Endothelial cell of umbilical vein (primary cell): ENCODE measurements at regions not wholly inside any gene's neighbourhood (a gene's known extent, or its start where the extent isn't known, plus 50 kb on each side); places are given as distances from the start of the nearest gene placed in this dataset.
A peak's percentile ranks its signal among the peaks of the same experiment; 100 is the strongest.
"Not testable (repeated sequence)": the region's sequence is repeated elsewhere in the genome, so short reads cannot be mapped to it uniquely, and the experiment has no call there.

Source experiments
- BruUV-seq: library from RNA; stranded (reverse); fragments of 400-500 nt; replicated peaks from 2 replicates; lab custom pipeline; 2021; lab: Mats Ljungman, UMichigan
- CTCF ChIA-PET: fragments of 300-600, 350-600 bp; sonication (Branson Sonifier 250); formaldehyde crosslinking; loops from one replicate; lab custom pipeline; 2021; ENCODE audit warnings: antibody characterized with exemption, inconsistent platforms; lab: Charles Lee
- POLR2A ChIA-PET: fragments of 300-600, 350-600 bp; sonication (Branson Sonifier 250); formaldehyde crosslinking; loops from one replicate; lab custom pipeline; 2021; ENCODE audit warnings: antibody characterized with exemption, inconsistent platforms; lab: Charles Lee
- DNase-seq: peaks from one replicate; pipeline ENCODE4 v3.0.0-alpha.2; 2011; ENCODE audit warnings: low read depth, low spot score
- FAIRE-seq: peaks from 2 replicates; lab custom pipeline; 2011; peaks lifted over from hg19 to GRCh38; lab: Jason Lieb, UNC
- H2AFZ ChIP-seq: 2 replicates; pipeline ENCODE4 v1.6.0; 2012; ENCODE audit warnings: low read depth, low read length, control low read depth, inconsistent platforms
- H3K27ac ChIP-seq: 2 replicates; pipeline ENCODE4 v1.5.1; 2011; ENCODE audit warnings: low read depth, mild to moderate bottlenecking, control low read depth, low read length, moderate library complexity; ENCODE audit not compliant: insufficient read depth
- H3K27me3 ChIP-seq, 2 experiments: 2 replicates each; pipeline versions ENCODE4 v1.6.0 to v1.6.1; 2011; ENCODE audit warnings: low read length in 2 of 2, mixed read lengths in 1 of 2; ENCODE audit not compliant: control insufficient read depth in 2 of 2, insufficient read depth in 2 of 2
- H3K36me3 ChIP-seq, 2 experiments: 2 replicates in 1 of 2; 3 replicates in 1 of 2; pipeline ENCODE4 v1.5.1; 2011; ENCODE audit warnings: low read length in 2 of 2, mild to moderate bottlenecking in 1 of 2, moderate library complexity in 1 of 2; ENCODE audit not compliant: control insufficient read depth in 2 of 2, insufficient read depth in 2 of 2; ENCODE audit errors: extremely low read depth in 1 of 2
- H3K4me1 ChIP-seq: 3 replicates; pipeline ENCODE4 v1.5.1; 2011; ENCODE audit warnings: mild to moderate bottlenecking, low read length; ENCODE audit not compliant: control insufficient read depth, insufficient read depth; ENCODE audit errors: extremely low read depth
- H3K4me2 ChIP-seq: 2 replicates; pipeline ENCODE4 v1.6.1; 2011; ENCODE audit warnings: low read length, control low read depth, mixed read lengths; ENCODE audit not compliant: insufficient read depth
- H3K4me3 ChIP-seq, 3 experiments: fragments of 200-600 bp in 1 of 3; sonication (generic), shearing (Covaris generic) in 1 of 3; replicated peaks in 1 of 3; 2 replicates each; pipeline ENCODE4 v1.5.1; 2011 to 2016; ENCODE audit warnings: control low read depth in 3 of 3, low read length in 3 of 3, mild to moderate bottlenecking in 2 of 3, inconsistent platforms in 1 of 3, low read depth in 1 of 3, moderate library complexity in 1 of 3; ENCODE audit not compliant: insufficient read depth in 1 of 3
- H3K79me2 ChIP-seq: 2 replicates; pipeline ENCODE4 v1.6.0; 2012; ENCODE audit warnings: low read length, inconsistent platforms; ENCODE audit not compliant: control insufficient read depth, insufficient read depth
- H3K9ac ChIP-seq: replicated peaks from 2 replicates; pipeline ENCODE3; 2011; ENCODE audit warnings: low read length, control low read depth; ENCODE audit not compliant: insufficient read depth; ENCODE audit errors: extremely low read depth
- H3K9me1 ChIP-seq: replicated peaks from 3 replicates; pipeline ENCODE4 v1.6.0; 2011; ENCODE audit warnings: mild to moderate bottlenecking, low read length; ENCODE audit not compliant: control insufficient read depth, insufficient read depth; ENCODE audit errors: extremely low read depth
- H3K9me3 ChIP-seq: replicated peaks from 2 replicates; pipeline ENCODE4 v1.5.1; 2012; ENCODE audit warnings: low read length, inconsistent platforms; ENCODE audit not compliant: control insufficient read depth, insufficient read depth
- H4K20me1 ChIP-seq: replicated peaks from 2 replicates; pipeline ENCODE3; 2011; ENCODE audit warnings: mild to moderate bottlenecking, low read length; ENCODE audit not compliant: control insufficient read depth, insufficient read depth; ENCODE audit errors: extremely low read depth
- GATA2 ChIP-seq: IDR thresholded peaks from 2 replicates; pipeline ENCODE4 v1.7.0; 2011; ENCODE audit warnings: low read depth, mild to moderate bottlenecking, moderate library complexity, mixed read lengths, low read length; ENCODE audit not compliant: insufficient read length, insufficient read depth
- JUN ChIP-seq: IDR thresholded peaks from 2 replicates; pipeline ENCODE4 v1.6.1; 2011; ENCODE audit warnings: borderline replicate concordance, low read depth; ENCODE audit not compliant: insufficient read length, insufficient read depth
- POLR2AphosphoS5 ChIP-seq: IDR thresholded peaks from 2 replicates; pipeline ENCODE4 v1.6.1; 2012; ENCODE audit warnings: low read depth, mild to moderate bottlenecking, control low read depth, low read length, moderate library complexity; ENCODE audit not compliant: insufficient read depth
- dilution Hi-C: fragments of 300-500 bp; cut with MboI; formaldehyde crosslinking; loops from one replicate; pipeline ENCODE4 v1.15.0; 2019; ENCODE audit warnings: low sequenced_read_pairs; ENCODE audit not compliant: extremely low pct_ligation_motif_present
- intact Hi-C: fragments of 100-400 bp; cut with micrococcal nuclease; formaldehyde crosslinking; loops from one replicate; pipeline ENCODE4 v1.10.0; 2022

DNA sequence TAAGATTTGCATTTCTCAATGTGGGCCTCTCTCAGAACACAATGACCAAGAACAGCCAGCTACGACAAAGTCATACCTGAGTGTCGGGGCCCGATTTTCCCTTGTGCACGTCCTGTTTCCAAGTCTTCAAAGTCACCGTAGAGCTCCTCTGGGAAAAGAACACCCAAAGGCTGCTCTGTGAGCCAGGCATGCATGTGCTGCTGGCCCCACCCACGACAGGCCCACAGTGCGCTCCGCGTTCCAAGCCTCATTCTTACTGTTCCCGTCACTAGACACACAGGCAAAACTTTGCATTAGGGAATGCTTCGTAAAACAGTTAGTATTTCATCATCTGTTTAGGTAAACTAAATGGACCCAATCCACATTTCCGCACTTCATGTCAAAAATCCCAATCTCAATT is 1905.1 kb downstream of the FOXD4L5 start:
- H3K9me1 ChIP-seq, H3K4me2 ChIP-seq, H3K9ac ChIP-seq, H3K27ac ChIP-seq, H3K79me2 ChIP-seq, H3K9me3 ChIP-seq, DNase-seq, dilution Hi-C loops, H3K27me3 ChIP-seq, FAIRE-seq, BruUV-seq, POLR2A ChIA-PET, H4K20me1 ChIP-seq, H3K36me3 ChIP-seq, intact Hi-C loops, H3K4me3 ChIP-seq, H3K4me1 ChIP-seq, CTCF ChIA-PET, H2AFZ ChIP-seq: not testable (repeated sequence)

GRCh38 chr9:63354219-63354618 is 1930.8 kb downstream of the FOXD4L5 start:
- H3K36me3 ChIP-seq, H4K20me1 ChIP-seq, H3K9ac ChIP-seq, H3K9me3 ChIP-seq, H3K4me1 ChIP-seq, FAIRE-seq, dilution Hi-C loops, BruUV-seq, H3K79me2 ChIP-seq, intact Hi-C loops, H2AFZ ChIP-seq, POLR2A ChIA-PET, H3K27ac ChIP-seq, H3K9me1 ChIP-seq, H3K4me3 ChIP-seq, H3K4me2 ChIP-seq, H3K27me3 ChIP-seq, CTCF ChIA-PET: not testable (repeated sequence)
- peak; percentile 0 for DNase-seq

GRCh38 chr9:63347347-63347746 is 1937.7 kb downstream of the FOXD4L5 start:
- H3K4me1 ChIP-seq, H2AFZ ChIP-seq, H3K27me3 ChIP-seq, H3K4me2 ChIP-seq, intact Hi-C loops, H4K20me1 ChIP-seq, H3K9ac ChIP-seq, H3K36me3 ChIP-seq, H3K4me3 ChIP-seq, DNase-seq, dilution Hi-C loops, CTCF ChIA-PET, H3K79me2 ChIP-seq, H3K9me3 ChIP-seq, FAIRE-seq, BruUV-seq, POLR2A ChIA-PET, H3K9me1 ChIP-seq: not testable (repeated sequence)
- peak overlapping the region; percentile 67 for H3K27ac ChIP-seq
- TF ChIP-seq GATA2 (peak; percentile 6), POLR2AphosphoS5 (peak; percentile 15), JUN (peak; percentile 38)
